ENCODE measurements at regions not wholly inside any gene's neighbourhood (a gene's known extent, or its start where the extent isn't known, plus 50 kb on each side); places are given as distances from the start of the nearest gene placed in this dataset.
"Not testable (repeated sequence)": the region's sequence is repeated elsewhere in the genome, so short reads cannot be mapped to it uniquely, and the experiment has no call there.

DNA sequence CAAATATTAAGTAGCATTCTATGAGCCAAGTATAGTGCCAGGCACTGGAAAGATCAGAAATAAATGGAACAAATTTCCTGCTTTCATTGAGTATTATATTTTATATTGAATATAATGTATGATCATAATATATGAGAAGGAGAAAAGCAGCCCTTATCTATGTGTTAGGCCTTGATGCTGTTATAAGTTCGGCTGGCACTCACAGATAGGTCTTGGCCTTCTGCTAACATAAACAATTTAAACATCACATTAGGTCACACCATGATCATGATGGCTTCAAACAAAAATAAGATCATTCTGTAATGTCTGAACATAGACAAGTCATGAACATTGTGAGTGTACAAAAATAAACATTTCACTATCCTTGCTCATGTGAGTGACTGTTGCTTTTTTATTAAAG is 584.0 kb upstream of the ZNF385D start:
- no peak for DNase-seq

- no peak for DNase-seq
These were observed 598.3 kb upstream of the ZNF385D start for GRCh38 chr3:22349215-22349851.

DNA sequence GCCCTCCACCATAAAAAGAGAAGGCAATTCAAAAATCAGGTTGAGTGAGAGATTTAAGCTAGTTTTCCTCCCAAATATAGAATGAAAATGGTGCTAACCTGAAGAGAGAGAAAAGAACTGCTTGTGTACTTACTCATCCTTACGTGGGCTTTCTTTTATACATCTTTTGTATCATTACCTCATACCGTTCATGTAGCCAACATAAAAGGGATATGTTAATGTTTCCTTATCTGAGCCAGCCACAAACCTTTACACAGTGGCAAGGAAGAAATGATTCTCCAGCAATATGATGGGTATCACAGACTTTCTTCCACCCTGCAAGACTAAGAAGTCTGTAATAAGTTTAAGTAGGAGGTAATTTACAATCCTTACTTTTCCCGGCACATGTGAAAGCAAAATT is 600.8 kb upstream of the ZNF385D start:
- DNase-seq, result no peak

DNA sequence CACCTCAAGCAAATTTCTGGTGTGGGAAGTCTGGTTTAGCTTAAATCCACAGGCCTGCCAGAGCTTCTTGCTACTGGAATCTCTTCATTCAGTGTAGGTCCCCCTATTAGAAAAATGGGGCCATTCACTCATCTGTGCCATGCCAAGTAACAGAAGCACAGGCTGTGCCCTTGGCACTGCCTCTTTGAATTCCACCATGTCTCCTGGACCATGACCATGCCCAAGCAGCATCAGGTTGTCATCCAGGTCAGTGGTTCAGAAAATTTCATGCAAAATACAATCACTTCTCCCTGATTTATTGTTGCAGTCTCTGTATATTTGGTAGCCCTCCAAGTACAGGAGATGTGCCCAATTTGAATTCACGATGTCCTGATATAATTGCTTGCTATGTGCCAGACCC is 602.1 kb upstream of the ZNF385D start:
- DNase-seq, result peak; percentile 82

- no peak for DNase-seq
These were observed 607.3 kb upstream of the ZNF385D start for GRCh38 chr3:22358334-22358733.

GRCh38 chr3:22360164-22360563 is 609.2 kb upstream of the ZNF385D start:
- no peak for DNase-seq

DNA sequence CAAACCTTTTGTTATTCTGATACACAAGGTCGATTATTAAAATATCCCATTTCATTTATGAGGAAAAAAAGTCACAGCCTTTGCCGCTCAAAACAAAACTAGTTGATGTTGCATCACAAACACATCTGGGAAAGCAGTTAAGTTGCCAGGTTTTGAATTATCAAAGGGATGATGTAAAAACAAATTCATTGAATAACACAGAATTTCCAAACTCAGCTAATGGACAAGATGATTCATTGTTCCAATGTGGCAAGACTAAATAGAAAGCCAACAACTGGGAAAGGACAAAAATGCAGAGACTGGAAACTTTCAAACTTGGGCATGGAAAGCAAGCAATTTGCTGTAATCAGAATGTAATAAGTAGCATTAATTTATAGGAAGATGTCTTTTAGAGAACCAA is 610.0 kb upstream of the ZNF385D start:
- no peak for DNase-seq

- no peak for DNase-seq
These were observed 610.5 kb upstream of the ZNF385D start for GRCh38 chr3:22361521-22361920.

GRCh38 chr3:22364851-22365250 is 613.8 kb upstream of the ZNF385D start:
- no peak for DNase-seq

- no peak for DNase-seq
These were observed 615.8 kb upstream of the ZNF385D start for GRCh38 chr3:22366781-22367180.

DNA sequence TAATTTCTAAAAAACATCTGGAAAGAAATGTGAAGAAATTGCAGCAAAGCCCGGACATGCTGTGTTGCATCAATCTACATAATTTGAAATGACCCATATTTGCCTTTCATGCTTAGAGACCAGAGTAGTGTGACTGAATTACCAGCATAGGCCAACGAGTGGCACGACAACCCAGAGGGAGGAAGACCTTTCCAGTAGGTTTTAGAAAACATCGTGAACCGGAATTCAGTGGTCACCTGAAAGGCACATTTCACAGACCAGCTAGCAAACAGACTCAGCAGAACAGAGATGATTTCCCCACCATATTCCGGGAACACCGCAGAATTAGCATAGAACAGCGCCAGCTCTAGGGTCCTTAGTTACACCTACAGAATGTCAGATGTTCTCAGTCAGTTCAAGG is 620.0 kb upstream of the ZNF385D start:
- no peak for DNase-seq

- DNase-seq, result no peak
These were observed 620.7 kb upstream of the ZNF385D start for GRCh38 chr3:22371607-22372291.

GRCh38 chr3:22372292-22373062 is 621.5 kb upstream of the ZNF385D start:
- DNase-seq, result no peak

GRCh38 chr3:22373182-22373581 is 622.2 kb upstream of the ZNF385D start:
- DNase-seq, result no peak

DNA sequence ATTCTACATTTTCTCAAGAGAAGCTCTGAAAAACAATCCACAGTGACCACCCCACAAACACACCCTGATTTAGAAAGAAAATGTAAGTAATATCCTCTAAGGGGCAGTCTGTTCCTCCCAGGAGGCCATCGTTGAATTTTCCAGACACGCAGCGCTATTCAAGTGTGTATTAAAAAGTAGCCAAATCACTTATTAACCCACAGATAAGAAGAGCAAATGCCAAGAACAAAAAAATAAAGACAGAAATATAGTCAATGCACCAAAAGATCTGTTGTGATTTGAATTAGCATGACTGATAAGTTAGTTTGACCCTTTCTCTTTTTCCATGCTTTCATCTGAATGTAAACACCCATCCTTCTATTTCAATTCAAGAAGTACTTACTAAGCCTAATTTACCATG is 622.8 kb upstream of the ZNF385D start:
- DNase-seq, result no peak

DNA sequence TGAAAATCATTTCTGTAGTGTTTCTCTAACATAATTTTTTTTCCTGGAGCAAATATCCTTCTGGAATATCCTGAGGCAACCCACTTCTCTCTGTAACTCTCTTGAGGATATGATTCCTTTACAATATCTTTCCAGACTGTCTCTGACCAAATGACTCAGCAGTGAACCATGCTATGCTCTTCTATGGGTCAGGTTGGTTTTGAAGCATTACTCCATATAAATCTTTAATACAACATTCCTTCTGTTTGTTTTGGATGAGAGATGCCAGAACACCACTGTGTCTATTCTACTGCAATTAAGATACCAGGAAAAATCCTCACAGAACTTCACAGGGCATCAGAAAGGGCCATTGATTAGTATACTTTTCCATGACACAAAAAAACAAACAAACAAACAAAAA is 626.4 kb upstream of the ZNF385D start:
- DNase-seq, result no peak

- DNase-seq, result no peak
These were observed 627.9 kb upstream of the ZNF385D start for GRCh38 chr3:22378869-22379268.

DNA sequence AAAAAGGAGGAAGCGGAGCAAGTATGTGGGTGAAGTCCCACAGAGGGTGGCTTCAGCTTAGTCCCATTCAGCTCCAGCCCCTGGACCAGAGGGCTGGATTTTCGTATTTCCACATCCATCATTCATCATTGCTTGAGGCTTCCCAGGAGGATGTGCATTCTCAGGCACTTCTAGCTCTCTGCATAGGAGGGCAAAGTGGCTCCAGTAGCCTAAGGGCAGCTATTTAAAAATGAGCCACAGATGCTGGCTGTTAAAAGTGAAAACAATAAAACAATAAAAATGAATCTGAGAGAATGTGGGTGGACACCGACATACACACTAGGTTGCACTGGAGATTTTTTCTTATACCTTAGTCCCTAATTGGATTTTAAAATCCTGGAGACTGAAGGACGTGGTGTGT is 629.2 kb upstream of the ZNF385D start:
- DNase-seq, result no peak

- not testable (repeated sequence) for DNase-seq
These were observed 630.6 kb upstream of the ZNF385D start for GRCh38 chr3:22381564-22381963.

GRCh38 chr3:22383285-22383684 is 632.3 kb upstream of the ZNF385D start:
- no peak for DNase-seq

GRCh38 chr3:22386107-22386506 is 635.1 kb upstream of the ZNF385D start:
- no peak for DNase-seq

- DNase-seq, result no peak
These were observed 641.3 kb upstream of the ZNF385D start for GRCh38 chr3:22392286-22392685.

DNA sequence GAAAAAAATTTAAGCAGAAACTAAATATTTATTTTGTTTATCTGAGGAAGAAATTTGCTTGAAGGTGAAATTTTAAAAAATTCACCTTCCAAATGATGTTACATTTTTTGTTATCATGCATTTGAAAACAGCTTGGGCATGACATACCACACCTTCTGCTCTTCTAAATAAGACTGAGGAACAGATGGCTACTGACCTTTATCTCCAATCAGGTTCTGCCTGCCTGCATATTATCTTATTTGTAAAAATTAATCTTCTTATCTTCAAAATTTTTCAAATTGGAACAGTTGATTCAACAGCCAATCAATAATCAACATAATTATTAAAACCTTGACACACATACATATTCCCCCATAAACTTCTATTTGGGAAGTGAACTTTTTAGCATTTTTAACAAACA is 641.8 kb upstream of the ZNF385D start:
- no peak for DNase-seq

DNA sequence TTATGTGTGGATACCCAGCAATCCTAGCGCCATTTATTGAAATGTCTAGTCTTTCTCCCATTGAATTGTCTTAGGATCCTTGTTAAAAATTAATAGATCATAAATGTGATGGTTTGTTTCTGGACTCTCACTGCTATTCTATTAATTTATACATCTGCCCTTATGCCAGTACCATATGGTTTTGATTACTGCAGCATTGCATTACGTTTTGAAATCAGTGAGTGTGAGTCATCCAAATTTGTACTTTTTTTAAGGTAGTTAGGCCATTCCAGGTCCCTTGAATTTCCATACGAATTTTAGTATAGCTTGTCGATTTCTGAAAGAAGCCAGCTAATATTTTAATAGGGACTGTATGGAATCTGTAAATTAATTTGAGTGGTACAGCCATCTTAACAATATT is 648.6 kb upstream of the ZNF385D start:
- no peak for DNase-seq

Data from NCI-H446 treated with DMSO at 0.1 percent for 48 hours (cell line).